Esophagus squamous epithelium (tissue), 4 donors: ENCODE measurements at regions not wholly inside any gene's neighbourhood (a gene's known extent, or its start where the extent isn't known, plus 50 kb on each side); places are given as distances from the start of the nearest gene placed in this dataset.

ENCODE experiments used
- CTCF ChIP-seq, 6 experiments: fragments of 450-650 bp in 4 of 6; fragments of 200-600 bp in 2 of 6; sonication (generic) in 2 of 6; IDR thresholded peaks; one replicate each; pipeline ENCODE4 v1.5.1; 2016 to 2019; ENCODE audit warnings: antibody characterized with exemption in 6 of 6, mild to moderate bottlenecking in 4 of 6, moderate library complexity in 4 of 6
- POLR2A ChIP-seq, 4 donors: fragments of 450-650 bp; IDR thresholded peaks; one replicate each; pipeline ENCODE4 v1.6.1; 2017; ENCODE audit warnings: antibody characterized with exemption in 4 of 4, mild to moderate bottlenecking in 4 of 4, moderate library complexity in 3 of 4

- no peak for TF ChIP-seq CTCF (IDR thresholded peaks at IDR 0.05)
- TF ChIP-seq POLR2A (IDR thresholded peaks at IDR 0.05), result no peak
Observed at GRCh38 chr10:113475381-113475807, 77.5 kb upstream of the HABP2 start.
